H1 (cell line): ENCODE measurements at regions not wholly inside any gene's neighbourhood (a gene's known extent, or its start where the extent isn't known, plus 50 kb on each side); places are given as distances from the start of the nearest gene placed in this dataset.

Experiments
- CHD7 ChIP-seq: fragments of 300-600 bp; sonication (generic); IDR thresholded peaks from 2 replicates; pipeline ENCODE4 v1.7.1; 2012; ENCODE audit warnings: low read length, moderate library complexity, mild to moderate bottlenecking, inconsistent platforms; ENCODE audit not compliant: insufficient replicate concordance
- GABPA ChIP-seq: IDR thresholded peaks from 2 replicates; pipeline ENCODE4 v1.6.1; 2011; ENCODE audit warnings: mild to moderate bottlenecking, low read length, moderate library complexity, borderline replicate concordance; ENCODE audit not compliant: insufficient read depth
- NANOG ChIP-seq: IDR thresholded peaks from 2 replicates; pipeline ENCODE4 v1.6.1; 2011; ENCODE audit warnings: low read length, low read depth, mild to moderate bottlenecking, inconsistent platforms; ENCODE audit not compliant: insufficient read depth, poor library complexity, severe bottlenecking
- RNF2 ChIP-seq: fragments of 200-900, 300-1000 bp; sonication (generic); IDR thresholded peaks from 2 replicates; pipeline ENCODE4 v1.7.1; 2016; ENCODE audit warnings: borderline replicate concordance, low read depth, mild to moderate bottlenecking, antibody characterized with exemption, low read length; ENCODE audit not compliant: poor library complexity, severe bottlenecking; ENCODE audit errors: missing control alignments
- SAP30 ChIP-seq: fragments of 300-600 bp; sonication (generic); IDR thresholded peaks from 2 replicates; pipeline ENCODE4 v1.7.1; 2012; ENCODE audit warnings: low read length, moderate library complexity, mild to moderate bottlenecking, inconsistent platforms; ENCODE audit not compliant: insufficient read depth, insufficient replicate concordance

DNA sequence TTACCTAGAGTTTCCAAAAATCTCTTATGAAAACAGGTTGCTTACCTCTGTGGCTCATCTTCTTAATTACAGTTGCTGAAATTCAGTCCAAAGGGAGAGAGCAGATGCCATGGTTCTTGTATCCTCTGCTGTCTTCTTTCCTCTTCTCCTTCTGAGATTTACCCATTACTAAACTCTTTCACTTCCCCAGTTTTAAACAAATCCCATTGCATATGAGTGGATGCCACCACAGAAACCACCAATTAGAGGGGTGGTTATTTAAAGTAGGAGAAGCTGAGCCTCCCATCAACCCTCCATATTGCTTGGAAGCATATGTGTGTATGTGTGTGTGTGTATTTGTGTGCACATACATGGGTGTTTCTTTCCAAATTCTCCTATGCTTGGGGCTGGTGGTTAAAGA lies 128.5 kb upstream of the KCNK1 start (continued):
- TF ChIP-seq CHD7: no peak
- no peak for TF ChIP-seq RNF2
- TF ChIP-seq NANOG: no peak
- TF ChIP-seq GABPA: no peak
- no peak for TF ChIP-seq SAP30
